B cell (primary cell): ENCODE measurements at regions not wholly inside any gene's neighbourhood (a gene's known extent, or its start where the extent isn't known, plus 50 kb on each side); places are given as distances from the start of the nearest gene placed in this dataset.

Experiments
- ATAC-seq: fragments of 200-7000 bp; cut with Tn5 transposase; one replicate; pipeline ENCODE4 v1.10.0; 2021; ENCODE audit warnings: low read depth, mild to moderate bottlenecking, moderate number of reproducible peaks, moderate library complexity
- CTCF ChIA-PET: fragments of 350-600 bp; sonication (Branson Sonifier 250); formaldehyde crosslinking; loops from one replicate; lab custom pipeline; 2021; ENCODE audit warnings: antibody characterized with exemption, inconsistent platforms; lab: Charles Lee
- POLR2A ChIA-PET: fragments of 350-600 bp; sonication (Branson Sonifier 250); formaldehyde crosslinking; loops from one replicate; lab custom pipeline; 2021; ENCODE audit warnings: antibody characterized with exemption; lab: Charles Lee
- DNase-seq: peaks from one replicate; pipeline ENCODE4 v3.0.0; 2013
- H2AFZ ChIP-seq: 2 replicates; pipeline ENCODE4 v1.6.1; 2012; ENCODE audit warnings: mild to moderate bottlenecking, low read depth, low read length; ENCODE audit not compliant: insufficient read depth, poor library complexity, severe bottlenecking
- H3K27ac ChIP-seq, 2 donors: 1 replicate in 1 of 2; 2 replicates in 1 of 2; pipeline ENCODE4 v1.5.1; 2012 to 2013; ENCODE audit warnings: low read length in 2 of 2, mild to moderate bottlenecking in 2 of 2, moderate library complexity in 1 of 2
- H3K27me3 ChIP-seq, 4 experiments: fragments of 200-600 bp in 1 of 4; sonication (generic) in 1 of 4; replicated peaks in 1 of 4; 1 replicate in 2 of 4; 2 replicates in 2 of 4; pipeline versions ENCODE4 v1.6.1 to v1.7.0; 2013 to 2016; ENCODE audit warnings: low read length in 3 of 4, mild to moderate bottlenecking in 2 of 4, mixed read lengths in 1 of 4, moderate library complexity in 1 of 4; ENCODE audit not compliant: insufficient read depth in 4 of 4, control insufficient read depth in 3 of 4; ENCODE audit errors: control extremely low read depth in 1 of 4
- H3K36me3 ChIP-seq, 2 experiments: replicated peaks in 1 of 2; 1 replicate in 1 of 2; 2 replicates in 1 of 2; pipeline versions ENCODE4 v1.6.1 to v1.7.1; 2013; ENCODE audit warnings: low read length in 1 of 2; ENCODE audit not compliant: insufficient read depth in 2 of 2, control insufficient read depth in 1 of 2; ENCODE audit errors: control extremely low read depth in 1 of 2, extremely low read depth in 1 of 2
- H3K4me1 ChIP-seq, 2 donors: fragments of 200-600 bp in 1 of 2; sonication (generic) in 1 of 2; 1 replicate in 1 of 2; 2 replicates in 1 of 2; pipeline versions ENCODE4 v1.5.1 to v1.6.1; 2013 to 2017; ENCODE audit warnings: low read length in 2 of 2; ENCODE audit not compliant: control insufficient read depth in 2 of 2, insufficient read depth in 2 of 2
- H3K4me2 ChIP-seq: replicated peaks from 2 replicates; pipeline ENCODE3; 2012; ENCODE audit warnings: mild to moderate bottlenecking, low read depth, low read length; ENCODE audit not compliant: poor library complexity, severe bottlenecking
- H3K4me3 ChIP-seq, 5 experiments: fragments of 200-600 bp in 1 of 5; sonication (generic) in 1 of 5; 1 replicate in 3 of 5; 2 replicates in 2 of 5; pipeline versions ENCODE4 v1.5.1 to v1.7.0; 2011 to 2016; ENCODE audit warnings: low read length in 4 of 5, mild to moderate bottlenecking in 4 of 5, low read depth in 2 of 5, control low read depth in 1 of 5, moderate library complexity in 1 of 5; ENCODE audit not compliant: insufficient read depth in 1 of 5; ENCODE audit errors: control extremely low read depth in 1 of 5, extremely low read depth in 1 of 5
- H3K79me2 ChIP-seq: fragments of 200-600 bp; sonication (generic); one replicate; pipeline ENCODE4 v1.6.0; 2016; ENCODE audit warnings: low read length; ENCODE audit not compliant: control insufficient read depth, insufficient read depth
- H3K9ac ChIP-seq: fragments of 200-600 bp; sonication (generic); 2 replicates; pipeline ENCODE4 v1.6.1; 2017; ENCODE audit warnings: mild to moderate bottlenecking, low read length, moderate library complexity
- H3K9me3 ChIP-seq, 3 donors: one replicate each; pipeline versions ENCODE4 v1.6.1 to v1.7.1; 2013; ENCODE audit warnings: low read length in 2 of 3; ENCODE audit not compliant: control insufficient read depth in 2 of 3, insufficient read depth in 1 of 3; ENCODE audit errors: control extremely low read depth in 1 of 3
- H4K20me1 ChIP-seq: 2 replicates; pipeline ENCODE4 v1.6.0; 2012; ENCODE audit warnings: mild to moderate bottlenecking, low read length; ENCODE audit not compliant: insufficient read depth, control insufficient read depth, poor library complexity, severe bottlenecking
- H3K27ac Mint-ChIP-seq: one replicate; pipeline ENCODE4 v1.8.0; 2021; ENCODE audit warnings: mixed read lengths
- H3K27me3 Mint-ChIP-seq: one replicate; pipeline ENCODE4 v1.8.0; 2021; ENCODE audit warnings: mixed read lengths
- H3K4me1 Mint-ChIP-seq: one replicate; pipeline ENCODE4 v1.8.0; 2021; ENCODE audit warnings: mixed read lengths
- H3K4me3 Mint-ChIP-seq: one replicate; pipeline ENCODE4 v1.8.0; 2021; ENCODE audit warnings: mixed read lengths
- H3K9me3 Mint-ChIP-seq: one replicate; pipeline ENCODE4 v1.8.0; 2022; ENCODE audit warnings: mixed read lengths; ENCODE audit not compliant: insufficient read depth
- CTCF ChIP-seq: fragments of 200-600 bp; IDR thresholded peaks from one replicate; pipeline ENCODE4 v1.8.0; 2022; ENCODE audit warnings: antibody characterized with exemption, mild to moderate bottlenecking
- EZH2 ChIP-seq: IDR thresholded peaks from 2 replicates; pipeline ENCODE4 v1.6.1; 2012; ENCODE audit warnings: borderline replicate concordance, low read depth, mild to moderate bottlenecking, moderate library complexity, low read length; ENCODE audit not compliant: insufficient read depth, poor library complexity, severe bottlenecking
- WGBS: methylation state at CpG from one replicate; pipeline ENCODE4 v1.1.5; 2013; ENCODE audit warnings: missing lambda C conversion rate; ENCODE audit not compliant: insufficient coverage; 5-methylcytosine and 5-hydroxymethylcytosine counted together
- intact Hi-C: fragments of 100-400 bp; cut with micrococcal nuclease; formaldehyde crosslinking; loops from one replicate; pipeline ENCODE4 v1.10.0; 2022

GRCh38 chr6:6926856-6927255 is 180.9 kb upstream of the RREB1 start:
- Histone ChIP-seq H3K4me1 (peaks cover 0 to 9% of the 10 kb centered on the region in 2 donors), H4K20me1 (no peaks in the 10 kb centered on the region), H3K27me3 (no peaks in the 10 kb centered on the region), H3K4me3 (no peak overlapping the region), H3K27ac (no peak overlapping the region), H3K36me3 (no peaks in the 10 kb centered on the region), H3K4me2 (no peak overlapping the region), H3K9ac (no peak overlapping the region), H3K79me2 (no peaks in the 10 kb centered on the region), H2AFZ (no peak overlapping the region), H3K9me3 (peaks cover 0 to 2% (median 0%) of the 10 kb centered on the region in 3 donors)
- ChIA-PET POLR2A (no interaction called here), CTCF (no interaction called here)
- DNase-seq: no peak
- H3K9me3 Mint-ChIP-seq: no peaks in the 10 kb centered on the region
- H3K27me3 Mint-ChIP-seq: peaks cover 13% of the 10 kb centered on the region
- 69% methylated on average over 5 of the region's 7 CpGs for WGBS
- peaks cover 9% of the 10 kb centered on the region for H3K4me1 Mint-ChIP-seq
- ATAC-seq: no peak
- intact Hi-C loops: no loop called here
- H3K4me3 Mint-ChIP-seq: no peak overlapping the region
- H3K27ac Mint-ChIP-seq: no peak overlapping the region
- TF ChIP-seq EZH2 (no peak), CTCF (no peak)

GRCh38 chr6:6927521-6928361 is 180.0 kb upstream of the RREB1 start:
- TF ChIP-seq EZH2: no peak
- TF ChIP-seq CTCF: no peak
- Histone ChIP-seq H3K4me2 (no peak overlapping the region), H4K20me1 (no peaks in the 10 kb centered on the region), H3K27ac (no peak overlapping the region), H3K9me3 (no peaks in the 10 kb centered on the region), H3K79me2 (no peaks in the 10 kb centered on the region), H2AFZ (no peak overlapping the region), H3K4me1 (peaks cover 0 to 9% of the 10 kb centered on the region in 2 donors), H3K36me3 (no peaks in the 10 kb centered on the region), H3K27me3 (no peaks in the 10 kb centered on the region), H3K9ac (no peak overlapping the region), H3K4me3 (no peak overlapping the region)
- Mint-ChIP-seq H3K27me3 (peaks cover 13% of the 10 kb centered on the region), H3K27ac (peak overlapping the region; percentile 51), H3K9me3 (no peaks in the 10 kb centered on the region), H3K4me1 (peaks cover 13% of the 10 kb centered on the region), H3K4me3 (no peak overlapping the region)
- no peak for DNase-seq
- ATAC-seq: no peak
- intact Hi-C loops: no loop called here
- CTCF ChIA-PET: interaction anchor here (0.7 kb wide), 1 partner anchor 12 kb away, joined by 3 read pairs; no protein-coding TSS in a partner anchor
- POLR2A ChIA-PET: no interaction called here
- 88% methylated on average over 17 of the region's 20 CpGs for WGBS
